MCF 10A (cell line): ENCODE measurements at regions not wholly inside any gene's neighbourhood (a gene's known extent, or its start where the extent isn't known, plus 50 kb on each side); places are given as distances from the start of the nearest gene placed in this dataset.

Experiments used
- BruUV-seq: library from RNA; stranded (reverse); fragments of 400-500 nt; replicated peaks from 2 replicates; lab custom pipeline; 2021; lab: Mats Ljungman, UMichigan
- CTCF ChIA-PET: fragments of 300-600 bp; sonication (Branson Sonifier 250); formaldehyde crosslinking; extraction: SDS; loops from one replicate; lab custom pipeline; 2021; ENCODE audit warnings: antibody characterized with exemption, inconsistent platforms; lab: Yijun Ruan, JAX
- POLR2A ChIA-PET: fragments of 300-600, 350-650 bp; sonication (Branson Sonifier 250); formaldehyde crosslinking; extraction: SDS; loops from one replicate; lab custom pipeline; 2020; ENCODE audit warnings: antibody characterized with exemption, inconsistent platforms; lab: Yijun Ruan, JAX
- DNase-seq: peaks from one replicate; pipeline ENCODE4 v3.0.0-alpha.2; 2018; ENCODE audit not compliant: unreplicated experiment
- H3K27ac Mint-ChIP-seq: one replicate; pipeline ENCODE4 v1.8.0; 2022; ENCODE audit warnings: mild to moderate bottlenecking, low read depth, mixed read lengths; ENCODE audit not compliant: unreplicated experiment
- H3K27me3 Mint-ChIP-seq: one replicate; pipeline ENCODE4 v1.8.0; 2022; ENCODE audit warnings: mixed read lengths; ENCODE audit not compliant: insufficient read depth, unreplicated experiment
- H3K36me3 Mint-ChIP-seq: one replicate; pipeline ENCODE4 v1.8.0; 2022; ENCODE audit warnings: mild to moderate bottlenecking, moderate library complexity, mixed read lengths; ENCODE audit not compliant: insufficient read depth, unreplicated experiment
- H3K4me1 Mint-ChIP-seq: one replicate; pipeline ENCODE4 v1.8.0; 2022; ENCODE audit warnings: mixed read lengths; ENCODE audit not compliant: insufficient read depth, unreplicated experiment
- H3K4me3 Mint-ChIP-seq: one replicate; pipeline ENCODE4 v1.8.0; 2022; ENCODE audit warnings: mild to moderate bottlenecking, moderate library complexity, mixed read lengths; ENCODE audit not compliant: unreplicated experiment
- H3K9me3 Mint-ChIP-seq: one replicate; pipeline ENCODE4 v1.8.0; 2022; ENCODE audit warnings: mixed read lengths; ENCODE audit not compliant: unreplicated experiment
- intact Hi-C: fragments of 100-400 bp; cut with micrococcal nuclease; formaldehyde crosslinking; loops from 2 replicates; pipeline ENCODE4 v1.14.1; 2022
- TF ChIP-seq, protein P1 (sequence below): fragments of 200-600 bp; IDR thresholded peaks from one replicate; pipeline ENCODE4 v1.8.0; 2022; ENCODE audit warnings: antibody characterized with exemption, mild to moderate bottlenecking; ENCODE audit not compliant: unreplicated experiment

DNA sequence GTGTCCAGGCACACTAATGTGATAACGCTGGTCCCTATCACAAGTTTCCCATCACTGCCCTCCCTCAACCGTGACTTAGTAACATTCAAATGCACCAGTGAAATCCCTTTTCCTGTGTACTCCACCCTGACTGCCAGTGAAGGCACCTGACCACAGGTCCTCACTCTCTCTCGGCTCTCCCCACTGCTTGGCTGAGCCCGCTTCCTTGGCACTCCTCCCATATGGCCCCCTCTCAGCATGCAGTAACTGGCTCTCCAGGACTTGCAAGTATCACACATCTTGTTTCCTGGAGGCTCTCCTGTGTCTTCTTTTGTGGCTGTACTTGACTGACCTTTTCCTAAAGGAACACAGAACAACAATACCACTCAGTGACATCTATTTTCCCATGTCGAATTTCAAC, 292.0 kb upstream of the ZNF608 start:
- no peak overlapping the region for H3K27ac Mint-ChIP-seq
- DNase-seq: no peak
- H3K27me3 Mint-ChIP-seq: no peaks in the 10 kb centered on the region
- ChIA-PET POLR2A (interaction anchor here (1.4 kb wide), 1 partner anchor 9 kb away, joined by 3 read pairs; no protein-coding TSS in a partner anchor), CTCF (interaction anchor here (0.6 kb wide), 2 partner anchors 43 to 164 kb away, joined by 3 to 5 read pairs; no protein-coding TSS in a partner anchor)
- no peaks in the 10 kb centered on the region for H3K9me3 Mint-ChIP-seq
- TF ChIP-seq, protein P1, sequence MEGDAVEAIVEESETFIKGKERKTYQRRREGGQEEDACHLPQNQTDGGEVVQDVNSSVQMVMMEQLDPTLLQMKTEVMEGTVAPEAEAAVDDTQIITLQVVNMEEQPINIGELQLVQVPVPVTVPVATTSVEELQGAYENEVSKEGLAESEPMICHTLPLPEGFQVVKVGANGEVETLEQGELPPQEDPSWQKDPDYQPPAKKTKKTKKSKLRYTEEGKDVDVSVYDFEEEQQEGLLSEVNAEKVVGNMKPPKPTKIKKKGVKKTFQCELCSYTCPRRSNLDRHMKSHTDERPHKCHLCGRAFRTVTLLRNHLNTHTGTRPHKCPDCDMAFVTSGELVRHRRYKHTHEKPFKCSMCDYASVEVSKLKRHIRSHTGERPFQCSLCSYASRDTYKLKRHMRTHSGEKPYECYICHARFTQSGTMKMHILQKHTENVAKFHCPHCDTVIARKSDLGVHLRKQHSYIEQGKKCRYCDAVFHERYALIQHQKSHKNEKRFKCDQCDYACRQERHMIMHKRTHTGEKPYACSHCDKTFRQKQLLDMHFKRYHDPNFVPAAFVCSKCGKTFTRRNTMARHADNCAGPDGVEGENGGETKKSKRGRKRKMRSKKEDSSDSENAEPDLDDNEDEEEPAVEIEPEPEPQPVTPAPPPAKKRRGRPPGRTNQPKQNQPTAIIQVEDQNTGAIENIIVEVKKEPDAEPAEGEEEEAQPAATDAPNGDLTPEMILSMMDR: no peak
- H3K4me1 Mint-ChIP-seq: peaks cover 19% of the 10 kb centered on the region
- H3K36me3 Mint-ChIP-seq: no peaks in the 10 kb centered on the region
- H3K4me3 Mint-ChIP-seq: no peak overlapping the region
- intact Hi-C loops: no loop called here
- BruUV-seq: no TSS peak

GRCh38 chr5:125041798-125042197, 295.4 kb upstream of the ZNF608 start:
- H3K9me3 Mint-ChIP-seq: no peaks in the 10 kb centered on the region
- TF ChIP-seq, protein P1: no peak
- intact Hi-C loops: loop anchor here (5.0 kb wide), 2 partner anchors 299 to 634 kb away; no protein-coding TSS in a partner anchor
- no peak overlapping the region for H3K4me3 Mint-ChIP-seq
- no TSS peak for BruUV-seq
- peaks cover 34% of the 10 kb centered on the region for H3K4me1 Mint-ChIP-seq
- ChIA-PET CTCF (interaction anchor here (0.7 to 1.3 kb wide), 4 partner anchors 8 to 181 kb away, joined by 3 to 4 read pairs (median 3); no protein-coding TSS in a partner anchor), POLR2A (interaction anchor here (0.8 to 1.0 kb wide), 2 partner anchors 25 to 301 kb away, joined by 3 to 4 read pairs; no protein-coding TSS in a partner anchor)
- no peak for DNase-seq
- H3K27ac Mint-ChIP-seq: peak overlapping the region; percentile 17
- H3K27me3 Mint-ChIP-seq: no peaks in the 10 kb centered on the region
- H3K36me3 Mint-ChIP-seq: no peaks in the 10 kb centered on the region

- no peaks in the 10 kb centered on the region for H3K36me3 Mint-ChIP-seq
- peak overlapping the region; percentile 70 for H3K27ac Mint-ChIP-seq
Observed at GRCh38 chr5:125042261-125042890, 295.9 kb upstream of the ZNF608 start.

More at GRCh38 chr5:125042261-125042890, 295.9 kb upstream of the ZNF608 start:
- H3K4me1 Mint-ChIP-seq: peaks cover 34% of the 10 kb centered on the region
- ChIA-PET POLR2A (interaction anchor here (0.6 to 1.5 kb wide), 5 partner anchors 25 to 301 kb away, joined by 3 to 5 read pairs (median 3); no protein-coding TSS in a partner anchor), CTCF (interaction anchor here (0.7 to 1.3 kb wide), 4 partner anchors 9 to 180 kb away, joined by 3 to 4 read pairs (median 3); no protein-coding TSS in a partner anchor)
- H3K4me3 Mint-ChIP-seq: no peak overlapping the region
- DNase-seq: peak; percentile 20
- BruUV-seq: no TSS peak
- H3K27me3 Mint-ChIP-seq: no peaks in the 10 kb centered on the region
- intact Hi-C loops: loop anchor here (5.0 kb wide), 2 partner anchors 300 to 635 kb away; no protein-coding TSS in a partner anchor
- TF ChIP-seq, protein P1: no peak
- H3K9me3 Mint-ChIP-seq: no peaks in the 10 kb centered on the region
